ENCODE measurements at regions not wholly inside any gene's neighbourhood (a gene's known extent, or its start where the extent isn't known, plus 50 kb on each side); places are given as distances from the start of the nearest gene placed in this dataset.

GRCh38 chr3:20898962-20899361, 713.0 kb upstream of the SGO1 start:
- Histone ChIP-seq H3K79me2 (ENCODE audit: low read length) (no peaks in the 10 kb centered on the region), H3K9ac (ENCODE audit: low read length) (no peak overlapping the region), H3K4me1 (ENCODE audit: low read length) (no peaks in the 10 kb centered on the region), H3K4me3 (ENCODE audit: low read length) (no peak overlapping the region), H2AFZ (ENCODE audit: low read length) (no peak overlapping the region), H3F3A (ENCODE audit: insufficient read depth, low read length) (no peaks in the 10 kb centered on the region), H3K36me3 (replicated peaks; ENCODE audit: insufficient read depth, low read length) (no peaks in the 10 kb centered on the region), H3K4me2 (ENCODE audit: low read depth, low read length) (no peak overlapping the region), H3K27ac (ENCODE audit: low read length) (no peak overlapping the region), H4K20me1 (ENCODE audit: insufficient read depth, low read length) (no peaks in the 10 kb centered on the region), H3K9me3 (replicated peaks; ENCODE audit: insufficient read depth, low read length) (no peaks in the 10 kb centered on the region; the same call in 1 of the 2 replicates), H3K9me2 (replicated peaks; ENCODE audit: insufficient read depth, low read length) (no peaks in the 10 kb centered on the region), H3K27me3 (replicated peaks; ENCODE audit: insufficient read depth, low read length) (no peaks in the 10 kb centered on the region)
- DNase-seq, result no peak
- TF ChIP-seq EZH2phosphoT487 (IDR thresholded peaks at IDR 0.05; ENCODE audit: low read length), result no peak
- no peak for TF ChIP-seq EZH2 (optimal IDR thresholded peaks at IDR 0.05; ENCODE audit: low read depth, low read length)
- TF ChIP-seq CTCF (IDR thresholded peaks at IDR 0.05; ENCODE audit: low read length), result no peak

- DNase-seq, result no peak
- no peaks in the 10 kb centered on the region for H3K4me1 ChIP-seq (ENCODE audit: low read length)
- no peak overlapping the region for H3K9ac ChIP-seq (ENCODE audit: low read length)
- H3K79me2 ChIP-seq (ENCODE audit: low read length), result no peaks in the 10 kb centered on the region
- no peaks in the 10 kb centered on the region for H3K9me3 ChIP-seq (replicated peaks; ENCODE audit: insufficient read depth, low read length)
- no peaks in the 10 kb centered on the region for H3K36me3 ChIP-seq (replicated peaks; ENCODE audit: insufficient read depth, low read length)
- H3K4me3 ChIP-seq (ENCODE audit: low read length), result no peak overlapping the region
- no peak overlapping the region for H3K27ac ChIP-seq (ENCODE audit: low read length)
- H4K20me1 ChIP-seq (ENCODE audit: insufficient read depth, low read length), result no peaks in the 10 kb centered on the region
- H3K4me2 ChIP-seq (ENCODE audit: low read depth, low read length), result no peak overlapping the region
- H3K9me2 ChIP-seq (replicated peaks; ENCODE audit: insufficient read depth, low read length), result no peaks in the 10 kb centered on the region
- no peaks in the 10 kb centered on the region for H3F3A ChIP-seq (ENCODE audit: insufficient read depth, low read length)
- no peak overlapping the region for H2AFZ ChIP-seq (ENCODE audit: low read length)
- TF ChIP-seq EZH2phosphoT487 (IDR thresholded peaks at IDR 0.05; ENCODE audit: low read length) (no peak), CTCF (IDR thresholded peaks at IDR 0.05; ENCODE audit: low read length) (no peak), EZH2 (optimal IDR thresholded peaks at IDR 0.05; ENCODE audit: low read depth, low read length) (no peak)
- no peaks in the 10 kb centered on the region for H3K27me3 ChIP-seq (replicated peaks; ENCODE audit: insufficient read depth, low read length)
These were observed 704.1 kb upstream of the SGO1 start for GRCh38 chr3:20890111-20890519.

GRCh38 chr3:20878691-20879090, 692.7 kb upstream of the SGO1 start:
- H3K27ac ChIP-seq (ENCODE audit: low read length), result no peak overlapping the region
- no peaks in the 10 kb centered on the region for H3F3A ChIP-seq (ENCODE audit: insufficient read depth, low read length)
- H3K79me2 ChIP-seq (ENCODE audit: low read length), result no peaks in the 10 kb centered on the region
- H3K4me3 ChIP-seq (ENCODE audit: low read length), result no peak overlapping the region
- H3K36me3 ChIP-seq (replicated peaks; ENCODE audit: insufficient read depth, low read length), result no peaks in the 10 kb centered on the region
- no peaks in the 10 kb centered on the region for H3K9me2 ChIP-seq (replicated peaks; ENCODE audit: insufficient read depth, low read length)
- no peaks in the 10 kb centered on the region for H4K20me1 ChIP-seq (ENCODE audit: insufficient read depth, low read length)
- H3K4me2 ChIP-seq (ENCODE audit: low read depth, low read length), result no peak overlapping the region
- TF ChIP-seq CTCF (IDR thresholded peaks at IDR 0.05; ENCODE audit: low read length), result no peak
- no peak for TF ChIP-seq EZH2 (optimal IDR thresholded peaks at IDR 0.05; ENCODE audit: low read depth, low read length)
- TF ChIP-seq EZH2phosphoT487 (IDR thresholded peaks at IDR 0.05; ENCODE audit: low read length), result no peak
- no peaks in the 10 kb centered on the region for H3K27me3 ChIP-seq (replicated peaks; ENCODE audit: insufficient read depth, low read length)
- no peak overlapping the region for H3K9ac ChIP-seq (ENCODE audit: low read length)
- no peaks in the 10 kb centered on the region for H3K4me1 ChIP-seq (ENCODE audit: low read length)
- no peak overlapping the region for H2AFZ ChIP-seq (ENCODE audit: low read length)
- DNase-seq, result no peak
- H3K9me3 ChIP-seq (replicated peaks; ENCODE audit: insufficient read depth, low read length), result no peaks in the 10 kb centered on the region
